ENCODE measurements at regions not wholly inside any gene's neighbourhood (a gene's known extent, or its start where the extent isn't known, plus 50 kb on each side); places are given as distances from the start of the nearest gene placed in this dataset.

DNA sequence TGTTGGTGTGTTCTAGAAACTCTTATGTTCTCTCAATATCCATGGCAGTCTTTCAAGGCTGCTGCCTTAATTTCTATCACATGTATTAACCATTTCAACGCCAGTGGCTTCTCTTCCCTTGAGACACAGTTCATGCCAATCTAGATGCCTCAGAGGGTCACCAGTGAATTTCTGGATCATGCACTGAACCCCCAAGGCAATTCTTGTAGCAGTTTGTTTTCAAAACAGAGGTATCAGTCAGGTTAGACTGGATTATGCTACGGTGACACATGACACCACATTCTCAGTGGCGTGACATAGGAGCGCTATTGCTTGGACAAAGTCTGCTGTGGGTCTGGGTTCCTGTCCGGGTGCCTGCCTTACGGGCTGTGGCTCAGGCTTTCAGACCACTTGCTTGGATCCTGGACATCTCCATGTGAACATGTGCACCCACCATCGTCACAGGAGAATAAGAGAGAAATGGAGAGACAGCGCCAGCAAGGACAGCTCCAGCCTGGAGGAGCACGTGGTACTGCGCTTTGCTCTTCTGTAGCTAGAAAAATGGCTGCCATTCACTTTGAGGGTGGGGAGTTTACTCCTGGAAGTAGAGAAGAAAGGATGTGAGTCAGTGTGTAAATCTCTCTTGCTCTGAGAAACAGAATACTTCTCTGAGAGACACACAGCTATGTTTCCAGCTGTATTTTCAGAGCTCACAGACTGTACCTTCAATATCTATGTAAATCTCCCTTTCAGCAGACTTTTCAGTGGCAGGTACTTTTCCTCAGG is 329.3 kb upstream of the ADCY2 start:
- no peak for TF ChIP-seq EZH2 (IDR thresholded peaks at IDR 0.05; ENCODE audit: borderline replicate concordance, low read depth, low read length, poor library complexity, severe bottlenecking)
- TF ChIP-seq, protein P1, sequence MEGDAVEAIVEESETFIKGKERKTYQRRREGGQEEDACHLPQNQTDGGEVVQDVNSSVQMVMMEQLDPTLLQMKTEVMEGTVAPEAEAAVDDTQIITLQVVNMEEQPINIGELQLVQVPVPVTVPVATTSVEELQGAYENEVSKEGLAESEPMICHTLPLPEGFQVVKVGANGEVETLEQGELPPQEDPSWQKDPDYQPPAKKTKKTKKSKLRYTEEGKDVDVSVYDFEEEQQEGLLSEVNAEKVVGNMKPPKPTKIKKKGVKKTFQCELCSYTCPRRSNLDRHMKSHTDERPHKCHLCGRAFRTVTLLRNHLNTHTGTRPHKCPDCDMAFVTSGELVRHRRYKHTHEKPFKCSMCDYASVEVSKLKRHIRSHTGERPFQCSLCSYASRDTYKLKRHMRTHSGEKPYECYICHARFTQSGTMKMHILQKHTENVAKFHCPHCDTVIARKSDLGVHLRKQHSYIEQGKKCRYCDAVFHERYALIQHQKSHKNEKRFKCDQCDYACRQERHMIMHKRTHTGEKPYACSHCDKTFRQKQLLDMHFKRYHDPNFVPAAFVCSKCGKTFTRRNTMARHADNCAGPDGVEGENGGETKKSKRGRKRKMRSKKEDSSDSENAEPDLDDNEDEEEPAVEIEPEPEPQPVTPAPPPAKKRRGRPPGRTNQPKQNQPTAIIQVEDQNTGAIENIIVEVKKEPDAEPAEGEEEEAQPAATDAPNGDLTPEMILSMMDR (conservative IDR thresholded peaks at IDR 0.05; ENCODE audit: low read depth, low read length) = no peak

Data from A673 (cell line).